ENCODE measurements at regions not wholly inside any gene's neighbourhood (a gene's known extent, or its start where the extent isn't known, plus 50 kb on each side); places are given as distances from the start of the nearest gene placed in this dataset.

GRCh38 chr5:90071066-90071465, 338.5 kb downstream of the CETN3 start:
- H3K4me3 ChIP-seq (ENCODE audit: low read length): no peak overlapping the region
- DNase-seq (ENCODE audit: low read depth): no peak
- TF ChIP-seq, protein P1, sequence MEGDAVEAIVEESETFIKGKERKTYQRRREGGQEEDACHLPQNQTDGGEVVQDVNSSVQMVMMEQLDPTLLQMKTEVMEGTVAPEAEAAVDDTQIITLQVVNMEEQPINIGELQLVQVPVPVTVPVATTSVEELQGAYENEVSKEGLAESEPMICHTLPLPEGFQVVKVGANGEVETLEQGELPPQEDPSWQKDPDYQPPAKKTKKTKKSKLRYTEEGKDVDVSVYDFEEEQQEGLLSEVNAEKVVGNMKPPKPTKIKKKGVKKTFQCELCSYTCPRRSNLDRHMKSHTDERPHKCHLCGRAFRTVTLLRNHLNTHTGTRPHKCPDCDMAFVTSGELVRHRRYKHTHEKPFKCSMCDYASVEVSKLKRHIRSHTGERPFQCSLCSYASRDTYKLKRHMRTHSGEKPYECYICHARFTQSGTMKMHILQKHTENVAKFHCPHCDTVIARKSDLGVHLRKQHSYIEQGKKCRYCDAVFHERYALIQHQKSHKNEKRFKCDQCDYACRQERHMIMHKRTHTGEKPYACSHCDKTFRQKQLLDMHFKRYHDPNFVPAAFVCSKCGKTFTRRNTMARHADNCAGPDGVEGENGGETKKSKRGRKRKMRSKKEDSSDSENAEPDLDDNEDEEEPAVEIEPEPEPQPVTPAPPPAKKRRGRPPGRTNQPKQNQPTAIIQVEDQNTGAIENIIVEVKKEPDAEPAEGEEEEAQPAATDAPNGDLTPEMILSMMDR (conservative IDR thresholded peaks at IDR 0.05; ENCODE audit: low read depth, low read length): no peak

DNA sequence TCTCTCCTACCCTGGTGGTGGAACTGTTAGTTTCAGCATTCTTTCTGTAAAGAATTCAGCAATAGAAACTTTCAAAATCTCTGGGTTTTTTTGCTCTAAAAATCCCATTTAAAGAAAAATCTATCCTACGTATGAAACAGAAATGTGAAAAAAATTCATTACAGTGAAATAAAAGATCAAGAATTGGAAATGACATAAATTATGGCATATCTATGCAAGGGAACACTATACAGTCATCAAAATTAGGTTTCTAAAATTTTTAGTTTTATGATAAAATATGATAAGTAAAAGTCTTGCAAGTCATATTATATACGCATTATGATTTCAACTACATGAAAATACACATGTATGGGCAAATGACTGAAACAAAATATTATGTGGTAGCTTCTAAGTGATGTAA, 342.6 kb downstream of the CETN3 start:
- no peak for DNase-seq (ENCODE audit: low read depth)
- H3K4me3 ChIP-seq (ENCODE audit: low read length): no peak overlapping the region
- TF ChIP-seq, protein P1 (conservative IDR thresholded peaks at IDR 0.05; ENCODE audit: low read depth, low read length): no peak

- no peak for DNase-seq (ENCODE audit: low read depth)
- no peak overlapping the region for H3K4me3 ChIP-seq (ENCODE audit: low read length)
- TF ChIP-seq, protein P1 (conservative IDR thresholded peaks at IDR 0.05; ENCODE audit: low read depth, low read length): no peak
These were observed 352.4 kb downstream of the CETN3 start for GRCh38 chr5:90056911-90057705.

DNA sequence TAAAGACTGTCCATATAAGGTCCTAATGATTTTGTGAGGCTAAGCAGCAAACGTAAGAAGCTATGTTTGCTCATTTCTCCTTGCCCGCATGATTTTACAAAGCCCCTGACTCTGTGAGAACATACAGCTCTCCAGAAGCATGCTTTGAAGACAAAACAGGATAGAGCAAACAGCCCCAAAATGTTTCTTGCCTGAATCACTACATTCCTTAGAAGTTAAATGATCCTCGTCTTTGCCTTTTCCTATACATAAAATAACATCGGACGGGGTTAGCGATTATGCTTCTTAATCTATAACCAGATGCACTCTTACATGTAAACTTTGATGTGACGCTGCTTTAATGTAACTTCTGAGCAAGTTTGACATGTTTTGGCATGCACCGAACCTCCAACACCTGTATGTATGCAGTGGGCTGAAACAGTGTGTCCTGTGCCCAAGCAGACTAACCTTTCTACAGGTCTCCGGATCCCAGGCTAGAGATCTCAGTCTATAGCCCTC, 353.7 kb downstream of the CETN3 start:
- peak; percentile 65 for DNase-seq (ENCODE audit: low read depth)
- H3K4me3 ChIP-seq (ENCODE audit: low read length): peak overlapping the region; percentile 15
- TF ChIP-seq, protein P1 (conservative IDR thresholded peaks at IDR 0.05; ENCODE audit: low read depth, low read length): no peak

DNA sequence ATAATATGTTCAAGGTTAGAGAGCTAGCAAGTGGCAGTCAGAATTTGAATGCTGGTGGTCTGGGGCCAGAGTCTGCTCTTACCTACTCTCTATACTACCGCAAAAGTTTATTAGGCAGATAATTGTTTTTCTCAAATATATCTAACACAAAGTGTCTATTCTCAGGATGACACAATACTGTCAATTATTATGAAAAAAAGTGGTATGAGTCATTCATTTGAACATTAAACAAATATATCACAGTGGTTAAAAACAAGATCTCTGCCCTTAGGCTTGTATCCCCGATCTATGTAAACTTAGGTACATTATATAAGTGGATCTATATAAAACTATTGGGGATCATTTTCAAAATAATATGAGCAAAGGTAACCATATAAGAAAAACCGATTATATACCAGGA, 354.9 kb downstream of the CETN3 start:
- H3K4me3 ChIP-seq (ENCODE audit: low read length): no peak overlapping the region
- TF ChIP-seq, protein P1 (conservative IDR thresholded peaks at IDR 0.05; ENCODE audit: low read depth, low read length): no peak
- DNase-seq (ENCODE audit: low read depth): no peak

GRCh38 chr5:90051756-90052155, 357.8 kb downstream of the CETN3 start:
- TF ChIP-seq, protein P1 (conservative IDR thresholded peaks at IDR 0.05; ENCODE audit: low read depth, low read length): no peak
- DNase-seq (ENCODE audit: low read depth): no peak
- no peak overlapping the region for H3K4me3 ChIP-seq (ENCODE audit: low read length)

DNA sequence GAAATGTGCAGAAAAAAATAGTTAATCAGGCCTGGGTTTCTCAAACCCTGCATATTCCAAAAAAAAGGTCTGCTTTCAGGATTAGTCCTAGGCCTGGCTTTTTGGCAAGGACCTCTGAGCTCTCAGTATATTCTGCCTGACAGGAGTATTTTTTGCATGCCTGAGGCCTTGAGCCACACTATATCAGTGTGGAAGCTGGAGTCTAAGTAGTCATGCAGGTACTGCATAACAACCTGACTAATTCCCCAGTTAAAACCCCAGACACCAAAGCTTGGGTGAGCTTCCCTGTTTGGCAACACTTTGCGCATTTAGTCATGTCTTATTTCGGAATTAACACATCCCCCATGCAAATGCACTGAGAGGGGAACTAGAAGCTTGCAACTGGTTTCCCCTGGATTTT, 359.5 kb downstream of the CETN3 start:
- H3K4me3 ChIP-seq (ENCODE audit: low read length): no peak overlapping the region
- TF ChIP-seq, protein P1 (conservative IDR thresholded peaks at IDR 0.05; ENCODE audit: low read depth, low read length): no peak
- no peak for DNase-seq (ENCODE audit: low read depth)

Data from retinal pigment epithelial cell (primary cell).